ENCODE measurements at regions not wholly inside any gene's neighbourhood (a gene's known extent, or its start where the extent isn't known, plus 50 kb on each side); places are given as distances from the start of the nearest gene placed in this dataset.

GRCh38 chr5:39906146-39906545, 481.4 kb upstream of the DAB2 start:
- no peak for TF ChIP-seq POLR2A (IDR thresholded peaks at IDR 0.05)
- no peak for TF ChIP-seq CTCF (IDR thresholded peaks at IDR 0.05)
